DND-41 (cell line): ENCODE measurements at regions not wholly inside any gene's neighbourhood (a gene's known extent, or its start where the extent isn't known, plus 50 kb on each side); places are given as distances from the start of the nearest gene placed in this dataset.

Source experiments
- EZH2 ChIP-seq: IDR thresholded peaks from 3 replicates; pipeline ENCODE4 v1.6.1; 2012; ENCODE audit warnings: borderline replicate concordance, low read depth, mild to moderate bottlenecking, moderate library complexity, low read length, inconsistent platforms; ENCODE audit not compliant: severe bottlenecking
- TF ChIP-seq, protein P1 (sequence below): IDR thresholded peaks from 2 replicates; pipeline ENCODE4 v1.5.1; 2012; ENCODE audit warnings: borderline replicate concordance, low read length, moderate library complexity, mild to moderate bottlenecking; ENCODE audit not compliant: poor library complexity, severe bottlenecking; ENCODE audit errors: extremely low read depth

DNA sequence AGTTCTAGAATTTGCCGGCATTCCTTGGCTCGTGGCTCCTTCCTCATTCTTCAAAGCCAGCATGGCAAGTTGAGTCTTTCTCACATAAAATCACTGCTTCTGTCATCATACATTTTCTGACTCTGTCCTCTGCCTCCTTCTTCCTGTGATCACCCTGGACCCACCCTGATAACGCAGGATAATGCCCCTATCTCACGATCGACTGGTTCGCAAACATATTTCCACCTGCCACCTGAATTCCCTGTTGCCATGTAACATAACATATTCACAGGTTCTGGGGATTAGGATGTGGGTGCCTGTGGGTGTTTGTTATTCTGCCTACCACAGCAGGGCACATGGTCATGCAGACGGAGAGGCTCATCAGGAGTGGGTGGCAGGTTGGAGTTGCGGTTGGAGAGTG is 177.7 kb downstream of the NHLRC3 start:
- TF ChIP-seq, protein P1, sequence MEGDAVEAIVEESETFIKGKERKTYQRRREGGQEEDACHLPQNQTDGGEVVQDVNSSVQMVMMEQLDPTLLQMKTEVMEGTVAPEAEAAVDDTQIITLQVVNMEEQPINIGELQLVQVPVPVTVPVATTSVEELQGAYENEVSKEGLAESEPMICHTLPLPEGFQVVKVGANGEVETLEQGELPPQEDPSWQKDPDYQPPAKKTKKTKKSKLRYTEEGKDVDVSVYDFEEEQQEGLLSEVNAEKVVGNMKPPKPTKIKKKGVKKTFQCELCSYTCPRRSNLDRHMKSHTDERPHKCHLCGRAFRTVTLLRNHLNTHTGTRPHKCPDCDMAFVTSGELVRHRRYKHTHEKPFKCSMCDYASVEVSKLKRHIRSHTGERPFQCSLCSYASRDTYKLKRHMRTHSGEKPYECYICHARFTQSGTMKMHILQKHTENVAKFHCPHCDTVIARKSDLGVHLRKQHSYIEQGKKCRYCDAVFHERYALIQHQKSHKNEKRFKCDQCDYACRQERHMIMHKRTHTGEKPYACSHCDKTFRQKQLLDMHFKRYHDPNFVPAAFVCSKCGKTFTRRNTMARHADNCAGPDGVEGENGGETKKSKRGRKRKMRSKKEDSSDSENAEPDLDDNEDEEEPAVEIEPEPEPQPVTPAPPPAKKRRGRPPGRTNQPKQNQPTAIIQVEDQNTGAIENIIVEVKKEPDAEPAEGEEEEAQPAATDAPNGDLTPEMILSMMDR, result no peak
- TF ChIP-seq EZH2, result no peak
